ENCODE measurements at regions not wholly inside any gene's neighbourhood (a gene's known extent, or its start where the extent isn't known, plus 50 kb on each side); places are given as distances from the start of the nearest gene placed in this dataset.

DNA sequence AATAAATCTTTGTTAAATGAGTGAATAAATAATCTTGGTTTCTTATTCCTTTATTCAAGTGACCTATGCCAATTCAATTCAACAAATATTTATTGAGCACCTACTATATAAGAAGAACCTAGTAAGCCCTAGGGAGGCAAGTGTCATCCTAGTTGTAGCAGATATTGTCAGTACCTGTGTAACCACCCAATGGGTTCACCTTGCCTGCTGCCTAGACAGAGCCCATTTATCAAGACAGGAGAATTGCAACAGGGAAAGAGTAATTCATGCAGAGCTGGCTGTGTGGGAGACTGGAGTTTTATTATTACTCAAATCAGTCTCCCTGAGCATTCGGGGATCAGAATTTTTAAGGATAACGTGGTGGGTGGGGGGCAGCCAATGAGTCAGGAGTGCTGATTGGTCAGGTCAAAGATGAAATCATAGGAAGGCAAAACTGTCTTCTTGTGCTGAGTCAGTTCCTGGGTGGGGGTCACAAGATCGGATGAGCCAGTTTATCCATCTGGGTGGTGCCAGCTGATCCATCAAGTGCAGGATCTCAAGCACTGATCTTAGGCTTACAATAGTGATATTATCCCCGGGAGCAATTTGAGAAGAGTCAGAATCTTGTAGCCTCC is 53.8 kb upstream of the KCNA3 start:
- FAIRE-seq (no peak), DNase-seq (ENCODE audit: insufficient read length) (no peak)
- TF ChIP-seq POLR2A (IDR thresholded peaks at IDR 0.05; ENCODE audit: low read depth, low read length): no peak
- no peak for TF ChIP-seq TAF1 (IDR thresholded peaks at IDR 0.05; ENCODE audit: borderline replicate concordance, low read depth, low read length)
- TF ChIP-seq POLR2AphosphoS5 (IDR thresholded peaks at IDR 0.05; ENCODE audit: low read depth, low read length): no peak

DNA sequence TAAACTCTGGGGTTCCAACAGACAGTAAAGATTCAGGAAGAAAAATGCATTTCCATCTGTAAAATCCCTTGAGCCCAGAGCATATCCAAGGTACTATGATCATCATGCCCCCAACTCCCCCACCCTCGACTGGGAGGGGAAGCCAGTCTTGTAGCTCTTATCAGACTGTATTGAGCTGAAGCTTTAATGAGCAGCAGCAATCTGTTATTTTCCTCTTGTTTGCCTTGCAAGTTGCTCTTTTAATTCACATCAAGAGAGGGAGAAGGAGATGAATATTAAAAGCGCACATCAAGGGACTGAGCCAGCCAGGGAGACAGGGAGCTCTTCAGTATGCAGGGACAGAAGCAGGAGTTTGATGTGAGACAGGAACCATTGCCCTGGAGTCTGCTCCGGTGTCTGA is 52.5 kb upstream of the KCNA3 start:
- FAIRE-seq: peak; percentile 81
- TF ChIP-seq POLR2AphosphoS5 (IDR thresholded peaks at IDR 0.05; ENCODE audit: low read depth, low read length): no peak
- TF ChIP-seq POLR2A (IDR thresholded peaks at IDR 0.05; ENCODE audit: low read depth, low read length): no peak
- no peak for TF ChIP-seq TAF1 (IDR thresholded peaks at IDR 0.05; ENCODE audit: borderline replicate concordance, low read depth, low read length)
- no peak for DNase-seq (ENCODE audit: insufficient read length)

DNA sequence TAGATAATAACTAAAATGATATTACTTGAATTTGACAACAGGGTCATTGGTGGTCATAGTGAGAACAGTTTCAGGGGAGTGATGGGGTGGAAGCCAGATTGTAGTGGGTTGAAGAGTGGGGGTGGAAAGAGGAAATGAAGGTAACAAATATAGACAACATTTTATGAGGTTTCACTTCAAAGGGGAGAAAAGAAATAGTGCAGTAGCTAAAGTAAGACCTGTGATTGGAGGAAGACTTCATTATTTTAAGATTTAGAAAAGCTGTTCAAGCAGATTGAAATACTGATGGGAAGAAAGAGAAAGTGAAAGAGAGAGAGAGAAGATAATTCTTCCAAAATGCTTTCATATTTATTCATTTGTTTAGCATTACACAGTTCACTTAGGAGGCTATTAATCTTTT is 52.0 kb upstream of the KCNA3 start:
- FAIRE-seq: peak; percentile 77
- DNase-seq (ENCODE audit: insufficient read length): peak; percentile 51
- no peak for TF ChIP-seq TAF1 (IDR thresholded peaks at IDR 0.05; ENCODE audit: borderline replicate concordance, low read depth, low read length)
- TF ChIP-seq POLR2AphosphoS5 (IDR thresholded peaks at IDR 0.05; ENCODE audit: low read depth, low read length): no peak
- TF ChIP-seq POLR2A (IDR thresholded peaks at IDR 0.05; ENCODE audit: low read depth, low read length): no peak
